ENCODE measurements at regions not wholly inside any gene's neighbourhood (a gene's known extent, or its start where the extent isn't known, plus 50 kb on each side); places are given as distances from the start of the nearest gene placed in this dataset.
"Not testable (repeated sequence)": the region's sequence is repeated elsewhere in the genome, so short reads cannot be mapped to it uniquely, and the experiment has no call there.

GRCh38 chr4:118474001-118474626 is 121.3 kb upstream of the PRSS12 start:
- peak overlapping the region; percentile 31; the same call in 1 of the 3 replicates for H2BK15ac ChIP-seq (ENCODE audit: low read depth, low read length)
- peak overlapping the region; percentile 52; the same call in 1 of the 2 replicates for H2BK120ac ChIP-seq (ENCODE audit: low read depth, low read length)
- BruUV-seq (replicated peaks); H3K9me3 ChIP-seq (ENCODE audit: control insufficient read depth, insufficient read depth, low read length); intact Hi-C loops (cut with micrococcal nuclease); H3K23ac ChIP-seq (ENCODE audit: low read depth, low read length); H3K9me1 ChIP-seq (ENCODE audit: insufficient read depth, low read length); CTCF ChIA-PET; H4K20me1 ChIP-seq (ENCODE audit: insufficient read depth, low read length); H2AFZ ChIP-seq (replicated peaks; ENCODE audit: low read length, poor library complexity); H3K56ac ChIP-seq (ENCODE audit: extremely low read depth, insufficient read depth, low read length); H3K4ac ChIP-seq (ENCODE audit: low read depth, low read length); H3K79me1 ChIP-seq (ENCODE audit: low read depth in 1 of 2, low read length in 2 of 2); H4K91ac ChIP-seq (ENCODE audit: insufficient read depth, low read depth, low read length); H3K4me1 ChIP-seq (ENCODE audit: control insufficient read depth, insufficient read depth, low read length); H3K27ac ChIP-seq (ENCODE audit: insufficient read depth, low read length); H3K36me3 ChIP-seq (ENCODE audit: control insufficient read depth, insufficient read depth, low read length); H2AK5ac ChIP-seq (ENCODE audit: low read depth, low read length); H2AK9ac ChIP-seq (replicated peaks; ENCODE audit: low read depth, low read length, poor library complexity); POLR2A ChIA-PET (ENCODE audit: unreplicated experiment); H3K27me3 ChIP-seq (ENCODE audit: control insufficient read depth, insufficient read depth, low read length); in situ Hi-C loops (cut with MboI; ENCODE audit: low sequenced_read_pairs); H3K9ac ChIP-seq (ENCODE audit: low read depth, low read length); dilution Hi-C loops (cut with HindIII; ENCODE audit: low sequenced_read_pairs, unreplicated experiment); H3K4me3 ChIP-seq (ENCODE audit: insufficient read depth, low read depth, low read length): not testable (repeated sequence)
- peak overlapping the region; percentile 88; the same call in 1 of the 2 replicates for H3K18ac ChIP-seq (ENCODE audit: low read depth, low read length)
- peak overlapping the region; percentile 90 for H2BK5ac ChIP-seq (ENCODE audit: low read depth, low read length, poor library complexity, severe bottlenecking)
- peak overlapping the region; percentile 85 for H2BK20ac ChIP-seq (ENCODE audit: low read depth, low read length)
- DNase-seq (peak; percentile 51), ATAC-seq (ENCODE audit: low read depth) (peak; percentile 97)
- H3K4me2 ChIP-seq (ENCODE audit: low read depth, low read length) = peak overlapping the region; percentile 42; the same call in 1 of the 2 replicates
- no CpG with 5 or more reads among the region's 3 CpGs for WGBS, 2 experiments (ENCODE audit: extremely low coverage in 2 of 2, insufficient read length in 1 of 2)
- H3K14ac ChIP-seq (replicated peaks; ENCODE audit: low read depth, low read length) = 0 out of 2 replicates have a peak overlapping the region, but pooled peaks have one; percentile 25
- H4K5ac ChIP-seq (ENCODE audit: low read depth, low read length) = peak overlapping the region; percentile 25; the same call in 1 of the 2 replicates
- H4K8ac ChIP-seq (ENCODE audit: low read depth in 2 of 2, low read length in 2 of 2) = peak overlapping the region; percentile 48 to 65; a peak in 1 of 4 replicates

DNA sequence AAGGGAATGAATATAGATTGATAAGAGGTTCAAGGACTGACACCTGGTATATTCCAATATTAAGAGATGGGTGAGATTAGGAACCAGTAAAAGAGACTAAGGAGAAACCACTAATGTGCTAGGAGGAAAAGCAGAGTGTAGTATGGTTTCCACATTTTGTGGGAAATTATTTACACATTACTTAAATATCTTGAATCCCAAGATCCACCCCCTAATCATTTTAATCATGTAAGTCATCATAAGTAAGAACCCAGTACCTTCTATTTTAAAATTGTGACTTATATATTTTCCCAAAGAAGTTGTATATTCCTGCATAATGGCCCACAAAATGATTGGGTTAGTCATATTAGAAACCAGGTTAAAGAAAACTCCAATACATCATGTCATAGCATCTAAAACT is 122.0 kb upstream of the PRSS12 start:
- BruUV-seq (replicated peaks); CTCF ChIA-PET; H4K20me1 ChIP-seq (ENCODE audit: insufficient read depth, low read length): not testable (repeated sequence)

More for the DNA sequence above, 122.0 kb upstream of the PRSS12 start:
- H2AK9ac ChIP-seq (replicated peaks; ENCODE audit: low read depth, low read length, poor library complexity); H4K5ac ChIP-seq (ENCODE audit: low read depth, low read length); in situ Hi-C loops (cut with MboI; ENCODE audit: low sequenced_read_pairs); H3K79me1 ChIP-seq (ENCODE audit: low read depth in 1 of 2, low read length in 2 of 2); H3K18ac ChIP-seq (ENCODE audit: low read depth, low read length); H3K36me3 ChIP-seq (ENCODE audit: control insufficient read depth, insufficient read depth, low read length); H3K4me2 ChIP-seq (ENCODE audit: low read depth, low read length); H3K4me3 ChIP-seq (ENCODE audit: insufficient read depth, low read depth, low read length); H3K14ac ChIP-seq (replicated peaks; ENCODE audit: low read depth, low read length); H3K27me3 ChIP-seq (ENCODE audit: control insufficient read depth, insufficient read depth, low read length); H3K27ac ChIP-seq (ENCODE audit: insufficient read depth, low read length); H4K8ac ChIP-seq (ENCODE audit: low read depth in 2 of 2, low read length in 2 of 2); POLR2A ChIA-PET (ENCODE audit: unreplicated experiment); H2AFZ ChIP-seq (replicated peaks; ENCODE audit: low read length, poor library complexity); H2AK5ac ChIP-seq (ENCODE audit: low read depth, low read length); H2BK20ac ChIP-seq (ENCODE audit: low read depth, low read length); H4K91ac ChIP-seq (ENCODE audit: insufficient read depth, low read depth, low read length); H2BK15ac ChIP-seq (ENCODE audit: low read depth, low read length); H3K23ac ChIP-seq (ENCODE audit: low read depth, low read length); H2BK120ac ChIP-seq (ENCODE audit: low read depth, low read length); H3K4me1 ChIP-seq (ENCODE audit: control insufficient read depth, insufficient read depth, low read length); H3K9ac ChIP-seq (ENCODE audit: low read depth, low read length); dilution Hi-C loops (cut with HindIII; ENCODE audit: low sequenced_read_pairs, unreplicated experiment); intact Hi-C loops (cut with micrococcal nuclease); H3K4ac ChIP-seq (ENCODE audit: low read depth, low read length); ATAC-seq (ENCODE audit: low read depth); H3K9me1 ChIP-seq (ENCODE audit: insufficient read depth, low read length); H3K56ac ChIP-seq (ENCODE audit: extremely low read depth, insufficient read depth, low read length); H3K9me3 ChIP-seq (ENCODE audit: control insufficient read depth, insufficient read depth, low read length): not testable (repeated sequence)
- peak overlapping the region; percentile 66 for H2BK5ac ChIP-seq (ENCODE audit: low read depth, low read length, poor library complexity, severe bottlenecking)
- DNase-seq = peak; percentile 60

All from IMR-90 (cell line).